ENCODE measurements at regions not wholly inside any gene's neighbourhood (a gene's known extent, or its start where the extent isn't known, plus 50 kb on each side); places are given as distances from the start of the nearest gene placed in this dataset.

GRCh38 chr2:19749507-19749836 lies 152.3 kb downstream of the TTC32 start:
- no peak for DNase-seq (ENCODE audit: low spot score in 2 of 2)
- no peaks in the 10 kb centered on the region for H3K27me3 ChIP-seq
- H3K4me1 ChIP-seq, result peaks cover 0 to 7% (median 0%) of the 10 kb centered on the region in 4 donors
- TF ChIP-seq, protein P1, sequence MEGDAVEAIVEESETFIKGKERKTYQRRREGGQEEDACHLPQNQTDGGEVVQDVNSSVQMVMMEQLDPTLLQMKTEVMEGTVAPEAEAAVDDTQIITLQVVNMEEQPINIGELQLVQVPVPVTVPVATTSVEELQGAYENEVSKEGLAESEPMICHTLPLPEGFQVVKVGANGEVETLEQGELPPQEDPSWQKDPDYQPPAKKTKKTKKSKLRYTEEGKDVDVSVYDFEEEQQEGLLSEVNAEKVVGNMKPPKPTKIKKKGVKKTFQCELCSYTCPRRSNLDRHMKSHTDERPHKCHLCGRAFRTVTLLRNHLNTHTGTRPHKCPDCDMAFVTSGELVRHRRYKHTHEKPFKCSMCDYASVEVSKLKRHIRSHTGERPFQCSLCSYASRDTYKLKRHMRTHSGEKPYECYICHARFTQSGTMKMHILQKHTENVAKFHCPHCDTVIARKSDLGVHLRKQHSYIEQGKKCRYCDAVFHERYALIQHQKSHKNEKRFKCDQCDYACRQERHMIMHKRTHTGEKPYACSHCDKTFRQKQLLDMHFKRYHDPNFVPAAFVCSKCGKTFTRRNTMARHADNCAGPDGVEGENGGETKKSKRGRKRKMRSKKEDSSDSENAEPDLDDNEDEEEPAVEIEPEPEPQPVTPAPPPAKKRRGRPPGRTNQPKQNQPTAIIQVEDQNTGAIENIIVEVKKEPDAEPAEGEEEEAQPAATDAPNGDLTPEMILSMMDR (IDR thresholded peaks at IDR 0.05), result no peak
- TF ChIP-seq EP300 (IDR thresholded peaks at IDR 0.05), result no peak
- no peak for TF ChIP-seq POLR2A (IDR thresholded peaks at IDR 0.05)
- H3K9me3 ChIP-seq, result no peaks in the 10 kb centered on the region
- no peaks in the 10 kb centered on the region for H3K36me3 ChIP-seq
- H3K27ac ChIP-seq, result no peak overlapping the region
- H3K4me3 ChIP-seq, result no peak overlapping the region
- 88 to 97% methylated on average over 3 of the region's 3 CpGs for WGBS, 2 donors

DNA sequence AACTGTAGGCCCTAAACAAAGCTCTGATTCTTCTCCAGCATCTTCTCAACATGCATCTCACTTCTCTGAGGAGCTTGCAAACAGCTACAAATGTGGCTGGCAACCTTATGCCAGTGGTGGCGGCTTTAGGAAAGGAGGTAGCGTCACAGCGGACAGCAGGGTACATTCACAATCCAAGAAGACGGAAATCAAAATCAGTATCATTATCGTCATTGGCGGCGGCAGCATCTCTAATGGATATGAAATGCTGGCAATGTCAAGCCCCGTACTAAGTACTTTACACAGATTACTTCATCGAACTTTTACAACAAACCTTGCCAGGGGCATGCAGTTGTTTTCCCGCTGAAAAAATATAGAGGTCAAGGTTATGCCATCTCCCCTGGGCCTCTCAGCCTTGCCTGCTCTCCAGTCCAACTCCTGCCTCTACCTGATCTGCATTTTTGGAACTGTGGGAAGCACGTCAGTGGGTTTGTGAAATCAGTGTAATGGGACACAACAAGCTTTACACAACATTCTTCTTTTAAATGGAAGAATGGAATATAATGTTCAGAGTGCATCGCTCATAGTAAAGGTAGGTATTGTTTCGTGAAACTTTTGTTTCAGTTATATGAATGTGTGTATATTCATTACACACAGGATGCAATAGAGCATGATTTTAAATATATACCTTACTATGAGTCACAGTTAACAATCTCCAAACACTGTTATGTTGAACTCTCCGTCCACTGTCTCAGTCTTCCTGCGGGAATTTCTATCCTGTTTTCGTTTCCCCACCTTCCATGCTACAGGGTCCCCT lies 152.9 kb downstream of the TTC32 start:
- H3K4me1 ChIP-seq, result peaks cover 0 to 7% (median 0%) of the 10 kb centered on the region in 4 donors
- no peak for DNase-seq (ENCODE audit: low spot score in 2 of 2)
- no peaks in the 10 kb centered on the region for H3K27me3 ChIP-seq
- WGBS, 2 donors, result 80 to 95% methylated on average over 16 of the region's 16 CpGs
- H3K27ac ChIP-seq, result no peak overlapping the region
- no peak for TF ChIP-seq POLR2A (IDR thresholded peaks at IDR 0.05)
- no peak for TF ChIP-seq EP300 (IDR thresholded peaks at IDR 0.05)
- TF ChIP-seq, protein P1 (IDR thresholded peaks at IDR 0.05), result no peak
- no peaks in the 10 kb centered on the region for H3K36me3 ChIP-seq
- H3K4me3 ChIP-seq, result no peak overlapping the region
- H3K9me3 ChIP-seq, result no peaks in the 10 kb centered on the region

GRCh38 chr2:19748073-19748375 lies 153.8 kb downstream of the TTC32 start:
- Histone ChIP-seq H3K4me1 (peaks cover 0 to 7% (median 0%) of the 10 kb centered on the region in 4 donors), H3K4me3 (no peak overlapping the region), H3K9me3 (no peaks in the 10 kb centered on the region), H3K27ac (no peak overlapping the region), H3K27me3 (no peaks in the 10 kb centered on the region), H3K36me3 (no peaks in the 10 kb centered on the region)
- WGBS, 2 donors, result 97% methylated on average over 6 of the region's 6 CpGs
- TF ChIP-seq EP300 (IDR thresholded peaks at IDR 0.05) (no peak), POLR2A (IDR thresholded peaks at IDR 0.05) (no peak)
- TF ChIP-seq, protein P1 (IDR thresholded peaks at IDR 0.05), result no peak
- DNase-seq (ENCODE audit: low spot score in 2 of 2), result no peak

DNA sequence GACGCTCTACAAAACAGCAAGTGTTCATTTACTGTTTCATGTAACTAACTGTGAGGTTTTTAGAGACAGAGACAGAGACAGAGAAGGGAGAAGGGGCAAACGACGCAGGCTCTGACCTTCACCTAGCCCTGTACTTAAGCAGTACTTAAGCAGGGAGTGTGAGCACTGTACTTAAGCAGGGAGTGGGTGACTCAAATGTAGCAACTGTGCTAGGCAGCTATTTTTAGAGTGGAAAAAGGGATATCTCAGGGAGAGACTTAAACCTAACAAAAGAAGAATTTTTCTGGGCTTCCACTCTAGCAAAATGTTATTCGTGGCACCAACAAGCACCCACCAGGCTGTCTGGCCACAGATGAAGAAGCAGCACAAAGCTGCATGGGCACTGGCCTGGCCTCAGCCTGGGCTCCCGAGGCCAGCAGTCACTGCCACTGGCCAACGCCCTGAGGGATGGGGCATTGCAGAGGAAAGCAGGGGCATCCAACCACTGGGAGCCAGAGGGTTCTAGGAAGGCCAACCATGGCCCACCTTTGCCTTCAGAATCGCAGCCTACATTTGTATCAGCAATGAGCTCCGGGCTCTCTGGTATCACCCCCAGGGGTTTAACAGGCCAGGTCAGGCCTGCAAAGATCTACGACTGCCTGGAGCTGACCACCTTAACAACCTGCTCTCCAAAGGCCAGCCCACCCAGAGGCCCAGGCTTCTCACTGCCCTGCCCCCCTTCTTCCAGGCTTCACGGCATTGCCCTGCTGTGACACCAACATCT lies 154.3 kb downstream of the TTC32 start:
- Histone ChIP-seq H3K27me3 (no peaks in the 10 kb centered on the region), H3K4me3 (no peak overlapping the region), H3K36me3 (no peaks in the 10 kb centered on the region), H3K27ac (no peak overlapping the region), H3K4me1 (peaks cover 0 to 7% (median 0%) of the 10 kb centered on the region in 4 donors), H3K9me3 (no peaks in the 10 kb centered on the region)
- no peak for TF ChIP-seq EP300 (IDR thresholded peaks at IDR 0.05)
- TF ChIP-seq, protein P1 (IDR thresholded peaks at IDR 0.05), result no peak
- TF ChIP-seq POLR2A (IDR thresholded peaks at IDR 0.05), result no peak
- no peak for DNase-seq (ENCODE audit: low spot score in 2 of 2)
- WGBS, 2 donors, result 78 to 87% methylated on average over 9 to 10 of the region's 10 CpGs

DNA sequence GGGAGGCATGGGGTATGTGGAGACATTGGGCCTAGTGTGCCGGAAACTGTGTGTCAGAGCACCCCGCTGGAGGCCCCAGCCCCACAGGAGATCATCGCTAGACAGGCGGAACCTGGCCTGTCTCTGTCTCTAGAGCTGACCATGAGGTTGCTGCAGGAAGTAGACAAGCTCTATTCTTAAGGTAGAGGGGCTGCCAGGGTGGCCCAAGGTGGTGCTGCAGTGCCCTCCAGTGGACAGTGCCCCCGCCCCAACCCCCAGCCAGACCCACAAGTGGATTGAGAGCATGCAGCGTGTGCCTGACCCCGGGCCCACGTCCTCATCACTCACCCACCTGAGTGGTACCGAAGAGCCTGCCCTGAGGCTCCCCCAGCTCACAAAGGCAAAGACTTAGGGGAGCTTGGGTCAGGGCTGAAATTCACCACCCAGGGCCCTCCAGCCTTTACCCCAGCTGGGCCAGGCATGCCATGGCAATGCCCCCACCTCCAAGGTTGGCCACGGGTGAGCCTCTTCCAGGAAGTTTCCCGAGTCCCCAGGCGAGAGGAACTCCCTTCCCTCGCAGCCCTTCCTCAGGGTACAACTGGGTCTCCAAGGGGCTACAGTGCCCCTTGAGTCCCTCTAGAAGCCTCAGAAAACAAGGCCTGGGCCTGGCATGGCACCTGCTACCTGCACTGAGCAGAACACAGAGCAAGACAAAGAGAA lies 155.0 kb downstream of the TTC32 start:
- H3K27ac ChIP-seq, result no peak overlapping the region
- no peaks in the 10 kb centered on the region for H3K36me3 ChIP-seq
- H3K4me3 ChIP-seq, result no peak overlapping the region
- H3K27me3 ChIP-seq, result no peaks in the 10 kb centered on the region
- TF ChIP-seq, protein P1 (IDR thresholded peaks at IDR 0.05), result no peak
- no peak for TF ChIP-seq POLR2A (IDR thresholded peaks at IDR 0.05)
- TF ChIP-seq EP300 (IDR thresholded peaks at IDR 0.05), result no peak
- H3K4me1 ChIP-seq, result peaks cover 0 to 7% (median 0%) of the 10 kb centered on the region in 4 donors
- WGBS, 2 donors, result 78 to 85% methylated on average over 10 to 13 of the region's 13 CpGs
- no peaks in the 10 kb centered on the region for H3K9me3 ChIP-seq
- no peak for DNase-seq (ENCODE audit: low spot score in 2 of 2)
